GM12878 (cell line): ENCODE measurements at regions not wholly inside any gene's neighbourhood (a gene's known extent, or its start where the extent isn't known, plus 50 kb on each side); places are given as distances from the start of the nearest gene placed in this dataset.

Experiments
- GATAD2B ChIP-seq: fragments of 450-650 bp; conservative IDR thresholded peaks from 2 replicates; pipeline ENCODE4 v1.6.1; 2017; ENCODE audit warnings: low read depth, mild to moderate bottlenecking, moderate library complexity
- KDM1A ChIP-seq: fragments of 200-600 bp; sonication (generic); IDR thresholded peaks from 2 replicates; pipeline ENCODE4 v1.6.1; 2016; ENCODE audit warnings: borderline replicate concordance
- MYC ChIP-seq: IDR thresholded peaks from 2 replicates; pipeline ENCODE4 v1.6.1; 2011; ENCODE audit warnings: mild to moderate bottlenecking, low read length, moderate library complexity, inconsistent platforms; ENCODE audit not compliant: insufficient read depth, insufficient replicate concordance, insufficient read length, severe bottlenecking
- SRF ChIP-seq, 2 experiments: IDR thresholded peaks; 2 replicates each; pipeline ENCODE4 v1.6.1; 2011; ENCODE audit warnings: low read depth in 2 of 2, low read length in 2 of 2, mild to moderate bottlenecking in 1 of 2, moderate library complexity in 1 of 2
- STAT1 ChIP-seq: fragments of 450-650 bp; conservative IDR thresholded peaks from 2 replicates; pipeline ENCODE4 v1.6.1; 2014; ENCODE audit warnings: antibody characterized with exemption, mild to moderate bottlenecking
- ZBED1 ChIP-seq: IDR thresholded peaks from 2 replicates; pipeline ENCODE4 v1.6.1; 2016; ENCODE audit warnings: borderline replicate concordance
- TF ChIP-seq, protein P1 (sequence below): IDR thresholded peaks from 2 replicates; pipeline ENCODE4 v1.6.1; 2012; ENCODE audit warnings: mild to moderate bottlenecking, low read depth, low read length
- TF ChIP-seq, protein P2 (sequence below), 3 experiments: IDR thresholded peaks in 2 of 3; conservative IDR thresholded peaks in 1 of 3; 2 replicates each; pipeline ENCODE4 v1.5.1; 2011; ENCODE audit warnings: low read depth in 3 of 3, low read length in 3 of 3, mild to moderate bottlenecking in 3 of 3, control low read depth in 2 of 3, moderate library complexity in 2 of 3, inconsistent platforms in 1 of 3, mixed read lengths in 1 of 3; ENCODE audit not compliant: control insufficient read depth in 2 of 3, insufficient read depth in 1 of 3; ENCODE audit errors: extremely low read depth in 1 of 3
- TF ChIP-seq, protein P3 (sequence below): IDR thresholded peaks from 2 replicates; pipeline ENCODE4 v1.6.1; 2011; ENCODE audit warnings: low read depth, low read length, improper control_type of control experiment, borderline replicate concordance

DNA sequence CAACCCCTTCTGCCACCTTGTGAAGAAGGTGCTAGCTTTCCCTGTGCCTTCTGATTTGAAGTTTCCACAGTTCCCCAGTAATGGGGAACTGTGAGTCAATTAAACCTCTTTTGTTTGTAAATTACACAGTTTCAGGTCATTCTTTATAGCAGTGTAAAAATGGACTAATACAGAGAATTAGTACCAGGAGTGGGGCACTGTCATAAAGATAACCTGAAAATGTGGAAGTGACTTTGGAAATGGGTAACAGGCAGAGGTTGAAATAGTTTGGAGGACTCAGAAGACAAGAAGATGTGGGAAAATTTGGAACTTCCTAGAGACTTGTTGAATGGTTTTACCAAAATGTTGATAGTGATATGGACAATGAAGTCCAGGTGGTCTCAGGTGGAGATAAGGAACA lies 131.0 kb upstream of the HAND2 start:
- TF ChIP-seq MYC = no peak
- no peak for TF ChIP-seq STAT1
- no peak for TF ChIP-seq SRF (IDR thresholded peaks at IDR 0.05; ENCODE audit: low read depth in 2 of 2, low read length in 2 of 2)
- TF ChIP-seq, protein P1, sequence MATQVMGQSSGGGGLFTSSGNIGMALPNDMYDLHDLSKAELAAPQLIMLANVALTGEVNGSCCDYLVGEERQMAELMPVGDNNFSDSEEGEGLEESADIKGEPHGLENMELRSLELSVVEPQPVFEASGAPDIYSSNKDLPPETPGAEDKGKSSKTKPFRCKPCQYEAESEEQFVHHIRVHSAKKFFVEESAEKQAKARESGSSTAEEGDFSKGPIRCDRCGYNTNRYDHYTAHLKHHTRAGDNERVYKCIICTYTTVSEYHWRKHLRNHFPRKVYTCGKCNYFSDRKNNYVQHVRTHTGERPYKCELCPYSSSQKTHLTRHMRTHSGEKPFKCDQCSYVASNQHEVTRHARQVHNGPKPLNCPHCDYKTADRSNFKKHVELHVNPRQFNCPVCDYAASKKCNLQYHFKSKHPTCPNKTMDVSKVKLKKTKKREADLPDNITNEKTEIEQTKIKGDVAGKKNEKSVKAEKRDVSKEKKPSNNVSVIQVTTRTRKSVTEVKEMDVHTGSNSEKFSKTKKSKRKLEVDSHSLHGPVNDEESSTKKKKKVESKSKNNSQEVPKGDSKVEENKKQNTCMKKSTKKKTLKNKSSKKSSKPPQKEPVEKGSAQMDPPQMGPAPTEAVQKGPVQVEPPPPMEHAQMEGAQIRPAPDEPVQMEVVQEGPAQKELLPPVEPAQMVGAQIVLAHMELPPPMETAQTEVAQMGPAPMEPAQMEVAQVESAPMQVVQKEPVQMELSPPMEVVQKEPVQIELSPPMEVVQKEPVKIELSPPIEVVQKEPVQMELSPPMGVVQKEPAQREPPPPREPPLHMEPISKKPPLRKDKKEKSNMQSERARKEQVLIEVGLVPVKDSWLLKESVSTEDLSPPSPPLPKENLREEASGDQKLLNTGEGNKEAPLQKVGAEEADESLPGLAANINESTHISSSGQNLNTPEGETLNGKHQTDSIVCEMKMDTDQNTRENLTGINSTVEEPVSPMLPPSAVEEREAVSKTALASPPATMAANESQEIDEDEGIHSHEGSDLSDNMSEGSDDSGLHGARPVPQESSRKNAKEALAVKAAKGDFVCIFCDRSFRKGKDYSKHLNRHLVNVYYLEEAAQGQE = no peak
- TF ChIP-seq ZBED1 = no peak
- TF ChIP-seq, protein P2, sequence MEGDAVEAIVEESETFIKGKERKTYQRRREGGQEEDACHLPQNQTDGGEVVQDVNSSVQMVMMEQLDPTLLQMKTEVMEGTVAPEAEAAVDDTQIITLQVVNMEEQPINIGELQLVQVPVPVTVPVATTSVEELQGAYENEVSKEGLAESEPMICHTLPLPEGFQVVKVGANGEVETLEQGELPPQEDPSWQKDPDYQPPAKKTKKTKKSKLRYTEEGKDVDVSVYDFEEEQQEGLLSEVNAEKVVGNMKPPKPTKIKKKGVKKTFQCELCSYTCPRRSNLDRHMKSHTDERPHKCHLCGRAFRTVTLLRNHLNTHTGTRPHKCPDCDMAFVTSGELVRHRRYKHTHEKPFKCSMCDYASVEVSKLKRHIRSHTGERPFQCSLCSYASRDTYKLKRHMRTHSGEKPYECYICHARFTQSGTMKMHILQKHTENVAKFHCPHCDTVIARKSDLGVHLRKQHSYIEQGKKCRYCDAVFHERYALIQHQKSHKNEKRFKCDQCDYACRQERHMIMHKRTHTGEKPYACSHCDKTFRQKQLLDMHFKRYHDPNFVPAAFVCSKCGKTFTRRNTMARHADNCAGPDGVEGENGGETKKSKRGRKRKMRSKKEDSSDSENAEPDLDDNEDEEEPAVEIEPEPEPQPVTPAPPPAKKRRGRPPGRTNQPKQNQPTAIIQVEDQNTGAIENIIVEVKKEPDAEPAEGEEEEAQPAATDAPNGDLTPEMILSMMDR (IDR thresholded peaks at IDR 0.05 in 2 of 3, conservative IDR thresholded peaks at IDR 0.05 in 1 of 3; ENCODE audit: control insufficient read depth in 2 of 3, extremely low read depth in 1 of 3, insufficient read depth in 1 of 3, low read depth in 3 of 3, low read length in 3 of 3) = no peak
- TF ChIP-seq, protein P3, sequence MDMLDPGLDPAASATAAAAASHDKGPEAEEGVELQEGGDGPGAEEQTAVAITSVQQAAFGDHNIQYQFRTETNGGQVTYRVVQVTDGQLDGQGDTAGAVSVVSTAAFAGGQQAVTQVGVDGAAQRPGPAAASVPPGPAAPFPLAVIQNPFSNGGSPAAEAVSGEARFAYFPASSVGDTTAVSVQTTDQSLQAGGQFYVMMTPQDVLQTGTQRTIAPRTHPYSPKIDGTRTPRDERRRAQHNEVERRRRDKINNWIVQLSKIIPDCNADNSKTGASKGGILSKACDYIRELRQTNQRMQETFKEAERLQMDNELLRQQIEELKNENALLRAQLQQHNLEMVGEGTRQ = no peak
- TF ChIP-seq GATAD2B = no peak
- TF ChIP-seq KDM1A = no peak
